Bronchial epithelial cell (primary cell): ENCODE measurements at regions not wholly inside any gene's neighbourhood (a gene's known extent, or its start where the extent isn't known, plus 50 kb on each side); places are given as distances from the start of the nearest gene placed in this dataset.

Experiments used
- DNase-seq: peaks from one replicate; pipeline ENCODE4 v3.0.0-alpha.2; 2010; ENCODE audit warnings: low read depth
- FAIRE-seq: peaks from 2 replicates; lab custom pipeline; 2011; peaks lifted over from hg19 to GRCh38; lab: Jason Lieb, UNC
- H3K27me3 ChIP-seq: 2 replicates; pipeline ENCODE4 v1.5.1; 2011; ENCODE audit warnings: low read length; ENCODE audit not compliant: control insufficient read depth, insufficient read depth
- H3K36me3 ChIP-seq: 2 replicates; pipeline ENCODE4 v1.5.1; 2011; ENCODE audit warnings: low read length; ENCODE audit not compliant: control insufficient read depth, insufficient read depth
- H3K4me3 ChIP-seq: 2 replicates; pipeline ENCODE4 v1.5.1; 2011; ENCODE audit warnings: mild to moderate bottlenecking, low read depth, low read length, control low read depth
- TF ChIP-seq, protein P1 (sequence below): IDR thresholded peaks from 2 replicates; pipeline ENCODE4 v1.5.1; 2011; ENCODE audit warnings: mild to moderate bottlenecking, moderate library complexity, low read length, control low read depth, inconsistent platforms; ENCODE audit not compliant: insufficient read depth, severe bottlenecking

DNA sequence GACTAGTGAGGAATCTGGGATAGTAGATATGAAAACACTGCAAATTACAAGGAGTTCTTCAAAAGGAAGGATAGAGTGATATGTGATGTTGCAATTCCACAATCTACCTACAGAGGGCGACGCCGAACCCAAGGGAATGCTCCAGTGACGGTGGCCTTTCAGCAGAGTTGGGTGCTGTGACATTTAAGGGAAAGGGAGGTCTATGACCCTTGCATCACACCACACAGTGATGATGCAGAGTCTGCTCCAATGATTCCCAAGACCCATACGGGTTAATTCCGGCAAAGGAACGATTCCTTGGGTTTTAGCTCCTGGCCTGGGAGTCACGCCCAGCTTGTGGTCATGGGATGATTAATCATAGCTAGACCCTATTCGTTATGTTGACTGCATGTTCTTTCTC is 123.0 kb upstream of the IGSF21 start:
- no peaks in the 10 kb centered on the region for H3K27me3 ChIP-seq
- FAIRE-seq (no peak), DNase-seq (no peak)
- no peak overlapping the region for H3K4me3 ChIP-seq
- no peaks in the 10 kb centered on the region for H3K36me3 ChIP-seq
- TF ChIP-seq, protein P1, sequence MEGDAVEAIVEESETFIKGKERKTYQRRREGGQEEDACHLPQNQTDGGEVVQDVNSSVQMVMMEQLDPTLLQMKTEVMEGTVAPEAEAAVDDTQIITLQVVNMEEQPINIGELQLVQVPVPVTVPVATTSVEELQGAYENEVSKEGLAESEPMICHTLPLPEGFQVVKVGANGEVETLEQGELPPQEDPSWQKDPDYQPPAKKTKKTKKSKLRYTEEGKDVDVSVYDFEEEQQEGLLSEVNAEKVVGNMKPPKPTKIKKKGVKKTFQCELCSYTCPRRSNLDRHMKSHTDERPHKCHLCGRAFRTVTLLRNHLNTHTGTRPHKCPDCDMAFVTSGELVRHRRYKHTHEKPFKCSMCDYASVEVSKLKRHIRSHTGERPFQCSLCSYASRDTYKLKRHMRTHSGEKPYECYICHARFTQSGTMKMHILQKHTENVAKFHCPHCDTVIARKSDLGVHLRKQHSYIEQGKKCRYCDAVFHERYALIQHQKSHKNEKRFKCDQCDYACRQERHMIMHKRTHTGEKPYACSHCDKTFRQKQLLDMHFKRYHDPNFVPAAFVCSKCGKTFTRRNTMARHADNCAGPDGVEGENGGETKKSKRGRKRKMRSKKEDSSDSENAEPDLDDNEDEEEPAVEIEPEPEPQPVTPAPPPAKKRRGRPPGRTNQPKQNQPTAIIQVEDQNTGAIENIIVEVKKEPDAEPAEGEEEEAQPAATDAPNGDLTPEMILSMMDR: no peak

DNA sequence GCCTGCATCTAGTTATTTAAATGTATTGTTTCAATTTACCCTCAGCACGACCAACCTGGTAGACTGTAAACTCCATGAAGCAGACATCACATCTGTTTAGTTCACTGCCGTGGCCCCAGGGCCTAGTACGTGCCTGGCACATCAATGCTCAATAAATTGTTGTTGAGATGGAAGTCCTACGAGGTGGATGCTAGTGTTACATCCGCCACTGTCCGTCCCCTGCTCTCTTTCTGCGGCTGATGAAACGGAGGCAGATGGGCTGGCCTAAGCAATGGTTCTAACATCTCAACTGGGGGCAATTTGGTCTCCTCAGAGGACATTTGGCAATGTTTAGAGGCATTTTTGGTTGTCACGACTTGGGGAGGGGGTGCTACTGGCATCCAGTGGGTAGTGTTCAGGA is 121.4 kb upstream of the IGSF21 start:
- DNase-seq (no peak), FAIRE-seq (no peak)
- H3K36me3 ChIP-seq: no peaks in the 10 kb centered on the region
- H3K27me3 ChIP-seq: no peaks in the 10 kb centered on the region
- TF ChIP-seq, protein P1: no peak
- no peak overlapping the region for H3K4me3 ChIP-seq

GRCh38 chr1:17990401-17990800 is 117.2 kb upstream of the IGSF21 start:
- TF ChIP-seq, protein P1: no peak
- no peak for FAIRE-seq

DNA sequence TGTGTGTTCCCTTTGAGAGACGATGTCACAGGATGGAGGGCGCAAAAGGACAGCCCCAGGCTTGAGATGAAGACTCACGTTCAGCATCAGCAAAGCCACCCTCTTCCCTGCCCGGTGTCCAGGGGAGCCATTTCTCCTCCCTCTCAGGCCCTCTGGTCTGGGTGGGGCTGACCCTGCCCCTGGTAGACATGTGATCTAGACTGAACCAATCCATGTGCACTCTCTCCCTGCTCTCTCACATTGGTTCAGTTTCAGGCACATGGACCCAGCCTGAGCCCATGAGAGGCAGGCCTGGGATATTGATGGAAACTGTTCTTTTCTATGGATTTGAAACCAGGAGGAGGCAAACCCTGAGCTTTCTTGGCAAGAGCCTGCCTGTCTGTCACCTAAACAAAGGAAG is 115.6 kb upstream of the IGSF21 start:
- Histone ChIP-seq H3K4me3 (no peak overlapping the region), H3K36me3 (no peaks in the 10 kb centered on the region), H3K27me3 (no peaks in the 10 kb centered on the region)
- TF ChIP-seq, protein P1: no peak
- FAIRE-seq (no peak), DNase-seq (no peak)

More at GRCh38 chr1:17990401-17990800, 117.2 kb upstream of the IGSF21 start:
- no peaks in the 10 kb centered on the region for H3K27me3 ChIP-seq
- H3K36me3 ChIP-seq: no peaks in the 10 kb centered on the region
- DNase-seq: no peak
- no peak overlapping the region for H3K4me3 ChIP-seq

DNA sequence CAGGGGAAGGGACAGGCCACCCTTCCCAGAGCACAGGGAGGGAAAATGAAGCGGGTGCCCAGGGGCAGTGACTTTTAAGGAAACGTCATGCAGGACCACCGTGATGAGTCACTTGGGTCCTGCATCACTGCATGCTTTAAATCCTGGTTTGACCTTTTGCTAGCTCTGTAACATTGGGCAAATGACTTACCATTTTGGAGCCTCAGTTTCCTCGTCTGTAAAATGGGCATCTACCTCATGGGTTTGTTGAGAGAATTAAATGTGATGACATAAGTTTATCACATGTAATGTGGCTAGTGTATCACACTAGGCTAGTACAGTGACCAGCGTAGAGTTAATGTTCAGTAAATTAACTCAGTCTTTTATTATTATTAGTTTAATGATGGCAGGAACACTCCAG is 114.8 kb upstream of the IGSF21 start:
- H3K27me3 ChIP-seq: no peaks in the 10 kb centered on the region
- no peaks in the 10 kb centered on the region for H3K36me3 ChIP-seq
- FAIRE-seq: no peak
- TF ChIP-seq, protein P1: no peak
- DNase-seq: no peak
- H3K4me3 ChIP-seq: no peak overlapping the region

DNA sequence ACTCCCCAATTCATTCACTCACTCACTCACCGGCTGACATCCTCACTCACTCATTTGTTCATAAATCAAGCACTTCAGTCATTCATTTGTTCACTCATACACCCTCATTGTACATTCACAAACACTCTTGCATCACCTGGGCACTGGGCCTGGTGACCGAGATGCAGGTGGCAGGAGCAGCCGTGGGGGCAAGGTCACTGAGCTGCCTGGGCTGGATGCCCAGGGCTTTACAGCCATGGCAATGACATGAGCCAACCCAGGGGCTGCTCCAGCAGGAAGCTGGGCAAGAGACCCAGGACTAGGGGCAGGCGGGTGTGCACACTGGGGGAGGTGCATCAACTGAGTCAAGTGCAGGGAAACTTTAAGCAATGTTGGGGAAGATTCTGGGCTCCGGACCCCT is 113.6 kb upstream of the IGSF21 start:
- TF ChIP-seq, protein P1: no peak
- Histone ChIP-seq H3K4me3 (no peak overlapping the region), H3K36me3 (no peaks in the 10 kb centered on the region), H3K27me3 (no peaks in the 10 kb centered on the region)
- no peak for FAIRE-seq
- DNase-seq: no peak
